ENCODE measurements at regions not wholly inside any gene's neighbourhood (a gene's known extent, or its start where the extent isn't known, plus 50 kb on each side); places are given as distances from the start of the nearest gene placed in this dataset.

DNA sequence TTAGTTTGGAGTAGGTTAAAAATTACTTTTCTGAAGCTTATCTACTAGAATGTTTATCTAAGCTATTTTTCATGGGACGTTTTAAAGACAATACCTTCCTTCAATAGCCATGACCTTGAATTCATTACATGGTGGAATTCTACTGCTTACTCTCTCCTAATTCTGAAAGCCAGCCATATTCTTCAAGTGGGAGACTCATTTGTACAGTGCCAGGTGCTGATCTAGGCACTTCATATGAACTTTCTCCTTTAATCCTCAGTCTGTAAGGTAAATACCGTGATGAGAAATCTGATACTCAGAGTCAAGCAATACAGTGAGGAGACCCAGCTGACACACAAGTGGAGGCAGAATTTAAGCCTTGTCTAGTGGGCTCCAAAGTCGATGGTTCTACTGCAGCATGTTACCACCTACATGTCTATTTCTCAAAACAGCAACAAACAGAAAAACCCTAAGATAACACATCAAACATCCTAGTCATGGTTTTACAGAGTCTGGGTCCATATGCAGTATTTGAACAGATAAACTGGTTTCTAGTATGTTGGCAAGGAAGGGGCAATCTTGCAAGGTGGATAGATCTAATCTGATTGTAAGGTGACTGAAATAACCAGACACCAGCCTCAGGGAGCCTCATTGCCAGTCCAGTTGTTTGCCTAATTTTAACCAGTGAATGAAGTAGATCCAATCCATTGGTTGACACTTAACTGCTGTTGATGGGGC is 243.7 kb downstream of the PIK3R1 start:
- no peak overlapping the region for H3K27ac ChIP-seq (ENCODE audit: low read depth, low read length)
- H3K36me3 ChIP-seq (ENCODE audit: control insufficient read depth, low read length), result no peaks in the 10 kb centered on the region
- H3K9me3 ChIP-seq (ENCODE audit: control insufficient read depth, insufficient read depth, low read length), result no peaks in the 10 kb centered on the region
- no peaks in the 10 kb centered on the region for H4K20me1 ChIP-seq (ENCODE audit: control insufficient read depth, insufficient read depth, low read depth, low read length)
- no peak overlapping the region for H3K4me2 ChIP-seq (ENCODE audit: low read length)
- H3K4me1 ChIP-seq (ENCODE audit: control insufficient read depth, low read length), result no peaks in the 10 kb centered on the region
- TF ChIP-seq, protein P1, sequence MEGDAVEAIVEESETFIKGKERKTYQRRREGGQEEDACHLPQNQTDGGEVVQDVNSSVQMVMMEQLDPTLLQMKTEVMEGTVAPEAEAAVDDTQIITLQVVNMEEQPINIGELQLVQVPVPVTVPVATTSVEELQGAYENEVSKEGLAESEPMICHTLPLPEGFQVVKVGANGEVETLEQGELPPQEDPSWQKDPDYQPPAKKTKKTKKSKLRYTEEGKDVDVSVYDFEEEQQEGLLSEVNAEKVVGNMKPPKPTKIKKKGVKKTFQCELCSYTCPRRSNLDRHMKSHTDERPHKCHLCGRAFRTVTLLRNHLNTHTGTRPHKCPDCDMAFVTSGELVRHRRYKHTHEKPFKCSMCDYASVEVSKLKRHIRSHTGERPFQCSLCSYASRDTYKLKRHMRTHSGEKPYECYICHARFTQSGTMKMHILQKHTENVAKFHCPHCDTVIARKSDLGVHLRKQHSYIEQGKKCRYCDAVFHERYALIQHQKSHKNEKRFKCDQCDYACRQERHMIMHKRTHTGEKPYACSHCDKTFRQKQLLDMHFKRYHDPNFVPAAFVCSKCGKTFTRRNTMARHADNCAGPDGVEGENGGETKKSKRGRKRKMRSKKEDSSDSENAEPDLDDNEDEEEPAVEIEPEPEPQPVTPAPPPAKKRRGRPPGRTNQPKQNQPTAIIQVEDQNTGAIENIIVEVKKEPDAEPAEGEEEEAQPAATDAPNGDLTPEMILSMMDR (IDR thresholded peaks at IDR 0.05; ENCODE audit: low read depth, low read length, poor library complexity, severe bottlenecking), result no peak
- TF ChIP-seq EZH2phosphoT487 (IDR thresholded peaks at IDR 0.05; ENCODE audit: borderline replicate concordance, low read length), result no peak
- no peaks in the 10 kb centered on the region for H3K9me2 ChIP-seq (replicated peaks; ENCODE audit: control insufficient read depth, low read length)
- no peaks in the 10 kb centered on the region for H3K79me2 ChIP-seq (ENCODE audit: control insufficient read depth, low read length)
- H3F3A ChIP-seq (ENCODE audit: control insufficient read depth, insufficient read depth), result no peaks in the 10 kb centered on the region
- H3K4me3 ChIP-seq (ENCODE audit: low read length), result no peak overlapping the region
- no peaks in the 10 kb centered on the region for H3K27me3 ChIP-seq (ENCODE audit: control insufficient read depth, low read length)

GRCh38 chr5:68459810-68460139 is 244.2 kb downstream of the PIK3R1 start:
- no peaks in the 10 kb centered on the region for H3K9me2 ChIP-seq (replicated peaks; ENCODE audit: control insufficient read depth, low read length)
- no peak overlapping the region for H3K4me3 ChIP-seq (ENCODE audit: low read length)
- no peaks in the 10 kb centered on the region for H3K4me1 ChIP-seq (ENCODE audit: control insufficient read depth, low read length)
- no peaks in the 10 kb centered on the region for H4K20me1 ChIP-seq (ENCODE audit: control insufficient read depth, insufficient read depth, low read depth, low read length)
- H3K4me2 ChIP-seq (ENCODE audit: low read length), result no peak overlapping the region
- H3F3A ChIP-seq (ENCODE audit: control insufficient read depth, insufficient read depth), result no peaks in the 10 kb centered on the region
- H3K79me2 ChIP-seq (ENCODE audit: control insufficient read depth, low read length), result no peaks in the 10 kb centered on the region
- no peaks in the 10 kb centered on the region for H3K27me3 ChIP-seq (ENCODE audit: control insufficient read depth, low read length)
- TF ChIP-seq, protein P1 (IDR thresholded peaks at IDR 0.05; ENCODE audit: low read depth, low read length, poor library complexity, severe bottlenecking), result no peak
- no peak for TF ChIP-seq EZH2phosphoT487 (IDR thresholded peaks at IDR 0.05; ENCODE audit: borderline replicate concordance, low read length)
- no peaks in the 10 kb centered on the region for H3K9me3 ChIP-seq (ENCODE audit: control insufficient read depth, insufficient read depth, low read length)
- no peaks in the 10 kb centered on the region for H3K36me3 ChIP-seq (ENCODE audit: control insufficient read depth, low read length)
- no peak overlapping the region for H3K27ac ChIP-seq (ENCODE audit: low read depth, low read length)

DNA sequence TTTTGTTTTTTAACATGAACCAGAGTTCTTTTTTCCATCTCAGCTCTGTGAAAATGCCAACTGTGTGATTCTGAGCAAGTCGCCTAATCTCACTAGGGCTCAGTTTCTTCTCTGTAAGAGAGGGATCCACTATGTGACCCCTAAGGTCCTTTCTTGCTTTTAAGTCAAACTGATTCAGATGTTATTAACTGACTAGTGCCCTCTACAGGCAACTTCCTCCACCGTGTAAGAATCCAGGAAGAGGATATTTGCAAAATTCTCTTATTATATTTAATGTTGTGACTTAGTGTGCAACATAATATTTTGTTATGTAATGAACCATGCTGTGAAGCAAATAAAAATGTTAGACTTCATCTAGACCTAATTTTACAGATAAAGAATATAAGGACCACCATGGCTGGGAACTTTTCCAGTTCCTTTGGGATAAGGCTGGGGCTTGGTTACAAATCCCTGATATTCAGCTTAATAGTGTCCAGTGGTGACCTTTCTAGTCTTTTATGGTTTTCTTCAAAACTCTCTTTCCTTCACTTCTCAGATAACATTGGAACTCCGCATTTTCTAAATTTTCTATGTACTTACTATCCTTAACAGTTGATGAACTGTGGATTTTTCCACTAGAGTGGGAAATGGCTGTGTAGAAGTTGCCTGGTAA is 244.7 kb downstream of the PIK3R1 start:
- Histone ChIP-seq H3K79me2 (ENCODE audit: control insufficient read depth, low read length) (no peaks in the 10 kb centered on the region), H3F3A (ENCODE audit: control insufficient read depth, insufficient read depth) (no peaks in the 10 kb centered on the region), H3K27ac (ENCODE audit: low read depth, low read length) (no peak overlapping the region), H3K9me3 (ENCODE audit: control insufficient read depth, insufficient read depth, low read length) (no peaks in the 10 kb centered on the region), H4K20me1 (ENCODE audit: control insufficient read depth, insufficient read depth, low read depth, low read length) (no peaks in the 10 kb centered on the region), H3K4me3 (ENCODE audit: low read length) (no peak overlapping the region), H3K9me2 (replicated peaks; ENCODE audit: control insufficient read depth, low read length) (no peaks in the 10 kb centered on the region), H3K36me3 (ENCODE audit: control insufficient read depth, low read length) (no peaks in the 10 kb centered on the region), H3K4me2 (ENCODE audit: low read length) (no peak overlapping the region), H3K4me1 (ENCODE audit: control insufficient read depth, low read length) (no peaks in the 10 kb centered on the region), H3K27me3 (ENCODE audit: control insufficient read depth, low read length) (no peaks in the 10 kb centered on the region)
- TF ChIP-seq, protein P1 (IDR thresholded peaks at IDR 0.05; ENCODE audit: low read depth, low read length, poor library complexity, severe bottlenecking), result peak; percentile 67
- no peak for TF ChIP-seq EZH2phosphoT487 (IDR thresholded peaks at IDR 0.05; ENCODE audit: borderline replicate concordance, low read length)

All from DOHH2 (cell line).